Activated CD4-positive, alpha-beta T cell treated with anti-CD3 and anti-CD28 coated beads for 36 hours (primary cell): ENCODE measurements at regions not wholly inside any gene's neighbourhood (a gene's known extent, or its start where the extent isn't known, plus 50 kb on each side); places are given as distances from the start of the nearest gene placed in this dataset.

Experiments
- ATAC-seq: fragments of 200-7000 bp; cut with Tn5 transposase; one replicate; pipeline ENCODE4 v1.10.0; 2021; ENCODE audit warnings: mild to moderate bottlenecking, moderate library complexity
- CTCF ChIA-PET: fragments of 350-600 bp; sonication (Branson Sonifier 250); formaldehyde crosslinking; loops from one replicate; lab custom pipeline; 2021; ENCODE audit warnings: antibody characterized with exemption; lab: Charles Lee
- POLR2A ChIA-PET: fragments of 350-600 bp; sonication (Branson Sonifier 250); formaldehyde crosslinking; loops from one replicate; lab custom pipeline; 2021; ENCODE audit warnings: antibody characterized with exemption, inconsistent platforms; lab: Charles Lee
- DNase-seq: peaks from one replicate; pipeline ENCODE4 v3.0.0-alpha.2; 2020
- H3K27ac Mint-ChIP-seq: one replicate; pipeline ENCODE4 v1.8.0; 2021; ENCODE audit warnings: mixed read lengths
- H3K27me3 Mint-ChIP-seq: one replicate; pipeline ENCODE4 v1.8.0; 2021; ENCODE audit warnings: mixed read lengths
- H3K36me3 Mint-ChIP-seq: one replicate; pipeline ENCODE4 v1.8.0; 2021; ENCODE audit warnings: low read depth, mixed read lengths
- H3K4me1 Mint-ChIP-seq: one replicate; pipeline ENCODE4 v1.8.0; 2021; ENCODE audit warnings: mixed read lengths
- H3K4me3 Mint-ChIP-seq: one replicate; pipeline ENCODE4 v1.8.0; 2021; ENCODE audit warnings: mild to moderate bottlenecking, moderate library complexity, mixed read lengths
- H3K9me3 Mint-ChIP-seq: one replicate; pipeline ENCODE4 v1.8.0; 2021; ENCODE audit warnings: low read depth, mixed read lengths
- intact Hi-C, 2 experiments: fragments of 100-400 bp; cut with DNase I in 1 of 2; cut with micrococcal nuclease in 1 of 2; formaldehyde crosslinking; loops; one replicate each; pipeline versions ENCODE4 v1.14.2 to v1.15.1; 2022 to 2024; cut with DNase I, micrococcal nuclease

- Mint-ChIP-seq H3K4me1 (peaks cover 21% of the 10 kb centered on the region), H3K27me3 (peaks cover 2% of the 10 kb centered on the region), H3K36me3 (no peaks in the 10 kb centered on the region), H3K9me3 (no peaks in the 10 kb centered on the region), H3K4me3 (no peak overlapping the region), H3K27ac (no peak overlapping the region)
- no peak for DNase-seq
- ChIA-PET POLR2A (no interaction called here), CTCF (interaction anchor here (0.8 to 2.7 kb wide), 8 partner anchors 8 to 210 kb away, joined by 3 to 8 read pairs (median 3); no protein-coding TSS in a partner anchor)
- intact Hi-C loops = loop anchor here in 1 of 2 experiments (5.0 kb wide), 2 partner anchors 122 to 247 kb away; partner anchors contain the start of gene AFTPH
- ATAC-seq = no peak
Observed at GRCh38 chr2:64769392-64770044, 115.8 kb upstream of the SERTAD2 start.

GRCh38 chr2:64770137-64770780 lies 116.5 kb upstream of the SERTAD2 start:
- ATAC-seq = no peak
- no peak overlapping the region for H3K4me3 Mint-ChIP-seq
- intact Hi-C loops = no loop called here
- H3K4me1 Mint-ChIP-seq = peaks cover 21% of the 10 kb centered on the region
- ChIA-PET CTCF (interaction anchor here (1.0 to 2.7 kb wide), 6 partner anchors 9 to 210 kb away, joined by 3 to 8 read pairs (median 3); no protein-coding TSS in a partner anchor), POLR2A (no interaction called here)
- H3K27me3 Mint-ChIP-seq = peaks cover 2% of the 10 kb centered on the region
- DNase-seq = no peak
- no peaks in the 10 kb centered on the region for H3K9me3 Mint-ChIP-seq
- H3K27ac Mint-ChIP-seq = no peak overlapping the region
- H3K36me3 Mint-ChIP-seq = no peaks in the 10 kb centered on the region

GRCh38 chr2:64770781-64771334 lies 117.1 kb upstream of the SERTAD2 start:
- DNase-seq (no peak), ATAC-seq (no peak)
- Mint-ChIP-seq H3K4me3 (no peak overlapping the region), H3K9me3 (no peaks in the 10 kb centered on the region), H3K4me1 (peaks cover 21% of the 10 kb centered on the region), H3K27ac (no peak overlapping the region), H3K36me3 (no peaks in the 10 kb centered on the region), H3K27me3 (peaks cover 2% of the 10 kb centered on the region)
- CTCF ChIA-PET = interaction anchor here (0.7 to 2.7 kb wide), 7 partner anchors 9 to 211 kb away, joined by 3 to 8 read pairs (median 3); no protein-coding TSS in a partner anchor
- intact Hi-C loops = no loop called here
- POLR2A ChIA-PET = no interaction called here

DNA sequence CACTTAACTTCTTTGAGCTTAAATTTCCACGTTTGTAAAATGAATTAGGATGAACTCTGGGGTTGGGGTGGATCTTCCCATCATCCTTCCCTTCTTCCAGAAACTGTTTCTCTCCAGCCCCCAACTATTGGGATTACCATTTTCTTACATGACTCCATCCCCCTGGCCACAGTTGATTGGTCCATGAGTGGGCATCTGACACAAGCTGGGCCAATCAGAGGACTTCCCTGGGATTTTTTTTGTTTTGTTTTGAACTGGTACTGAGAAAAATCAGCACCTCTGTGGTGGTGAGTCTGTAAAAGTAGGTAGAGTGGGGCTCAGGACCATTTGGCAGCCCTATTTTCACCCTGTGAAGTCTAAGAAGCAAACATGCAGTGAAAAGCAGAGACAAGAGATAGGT lies 118.0 kb upstream of the SERTAD2 start:
- ChIA-PET POLR2A (no interaction called here), CTCF (interaction anchor here (0.7 to 2.7 kb wide), 4 partner anchors 8 to 164 kb away, joined by 3 to 8 read pairs (median 4); no protein-coding TSS in a partner anchor)
- no peaks in the 10 kb centered on the region for H3K36me3 Mint-ChIP-seq
- H3K27ac Mint-ChIP-seq = no peak overlapping the region
- peaks cover 4% of the 10 kb centered on the region for H3K9me3 Mint-ChIP-seq
- peaks cover 18% of the 10 kb centered on the region for H3K4me1 Mint-ChIP-seq
- ATAC-seq (no peak), DNase-seq (no peak)
- no peak overlapping the region for H3K4me3 Mint-ChIP-seq
- H3K27me3 Mint-ChIP-seq = peaks cover 2% of the 10 kb centered on the region
- intact Hi-C loops = no loop called here

DNA sequence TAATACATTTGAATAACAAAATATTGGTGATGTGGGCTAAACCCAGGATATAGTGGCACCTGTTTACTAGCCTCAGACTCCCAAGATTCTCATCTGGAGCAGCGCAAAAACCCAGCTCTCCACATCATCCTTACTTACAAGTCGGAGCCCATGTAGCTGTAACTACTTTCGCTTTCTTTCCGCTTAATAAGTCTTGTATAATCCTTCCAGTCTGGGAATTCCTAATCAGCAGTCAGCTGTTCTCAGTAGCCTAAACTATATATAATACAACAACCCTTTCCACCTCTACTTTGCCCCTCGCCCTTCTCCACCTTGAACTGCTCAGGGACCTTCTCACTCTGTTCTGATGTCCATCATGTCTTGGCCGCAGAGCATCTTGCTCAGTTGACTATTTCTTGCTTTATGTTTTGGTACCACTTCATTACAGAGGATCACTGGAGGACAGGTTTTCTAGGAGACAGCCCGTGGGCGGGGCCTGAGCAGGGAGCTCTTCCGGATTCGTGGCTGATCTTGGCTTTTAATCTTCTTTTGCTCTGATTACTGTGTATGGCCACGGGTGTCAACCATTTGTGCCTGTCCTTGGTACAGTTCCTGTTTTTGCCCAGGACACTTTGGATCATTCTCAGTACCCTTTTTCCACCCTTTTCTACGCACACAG lies 119.9 kb upstream of the SERTAD2 start:
- no peaks in the 10 kb centered on the region for H3K36me3 Mint-ChIP-seq
- POLR2A ChIA-PET = no interaction called here

DNA sequence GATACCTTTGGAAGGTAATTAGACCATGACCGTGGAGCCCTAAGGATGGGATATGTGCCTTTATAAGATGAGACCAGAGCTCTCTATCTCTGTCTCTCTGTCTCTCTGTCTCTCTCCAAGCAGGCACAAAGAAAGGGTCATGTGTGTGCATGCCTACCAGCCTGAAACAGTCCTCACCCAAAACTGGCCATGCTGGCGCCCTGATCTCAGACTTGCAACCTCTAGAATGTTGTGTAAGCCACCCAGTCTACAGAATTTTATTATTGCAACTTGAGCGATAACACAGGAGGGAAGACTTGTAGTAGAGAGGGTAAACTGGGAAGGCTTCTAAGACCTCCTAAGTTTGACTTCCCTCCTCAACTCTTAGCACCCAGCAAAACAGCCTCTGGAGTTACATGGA lies 124.1 kb upstream of the SERTAD2 start:
- Mint-ChIP-seq H3K27me3 (no peaks in the 10 kb centered on the region), H3K27ac (no peak overlapping the region), H3K4me1 (no peaks in the 10 kb centered on the region), H3K9me3 (peaks cover 4% of the 10 kb centered on the region), H3K36me3 (no peaks in the 10 kb centered on the region), H3K4me3 (no peak overlapping the region)
- POLR2A ChIA-PET = interaction anchor here (0.6 kb wide), 1 partner anchor 74 kb away, joined by 6 read pairs; no protein-coding TSS in a partner anchor
- intact Hi-C loops = no loop called here
- CTCF ChIA-PET = interaction anchor here (1.2 kb wide), 1 partner anchor 54 kb away, joined by 3 read pairs; no protein-coding TSS in a partner anchor
- DNase-seq = no peak
- ATAC-seq = no peak

More for the DNA sequence above, 119.9 kb upstream of the SERTAD2 start:
- H3K27ac Mint-ChIP-seq = no peak overlapping the region
- peaks cover 4% of the 10 kb centered on the region for H3K9me3 Mint-ChIP-seq
- ATAC-seq (no peak), DNase-seq (no peak)
- intact Hi-C loops = no loop called here
- H3K27me3 Mint-ChIP-seq = peaks cover 2% of the 10 kb centered on the region
- H3K4me1 Mint-ChIP-seq = peaks cover 5% of the 10 kb centered on the region
- H3K4me3 Mint-ChIP-seq = no peak overlapping the region
- CTCF ChIA-PET = interaction anchor here (0.6 to 1.0 kb wide), 2 partner anchors 119 to 191 kb away, joined by 3 read pairs; partner anchors contain the start of gene SERTAD2

- no peaks in the 10 kb centered on the region for H3K27me3 Mint-ChIP-seq
- CTCF ChIA-PET = interaction anchor here (0.6 to 0.8 kb wide), 2 partner anchors 8 to 27 kb away, joined by 3 to 4 read pairs; no protein-coding TSS in a partner anchor
- ATAC-seq (peak; percentile 16), DNase-seq (no peak)
- POLR2A ChIA-PET = no interaction called here
- H3K36me3 Mint-ChIP-seq = no peaks in the 10 kb centered on the region
- H3K27ac Mint-ChIP-seq = no peak overlapping the region
- intact Hi-C loops = no loop called here
- H3K4me1 Mint-ChIP-seq = no peaks in the 10 kb centered on the region
- no peak overlapping the region for H3K4me3 Mint-ChIP-seq
- H3K9me3 Mint-ChIP-seq = peaks cover 4% of the 10 kb centered on the region
Observed at GRCh38 chr2:64779117-64779690, 125.5 kb upstream of the SERTAD2 start.

DNA sequence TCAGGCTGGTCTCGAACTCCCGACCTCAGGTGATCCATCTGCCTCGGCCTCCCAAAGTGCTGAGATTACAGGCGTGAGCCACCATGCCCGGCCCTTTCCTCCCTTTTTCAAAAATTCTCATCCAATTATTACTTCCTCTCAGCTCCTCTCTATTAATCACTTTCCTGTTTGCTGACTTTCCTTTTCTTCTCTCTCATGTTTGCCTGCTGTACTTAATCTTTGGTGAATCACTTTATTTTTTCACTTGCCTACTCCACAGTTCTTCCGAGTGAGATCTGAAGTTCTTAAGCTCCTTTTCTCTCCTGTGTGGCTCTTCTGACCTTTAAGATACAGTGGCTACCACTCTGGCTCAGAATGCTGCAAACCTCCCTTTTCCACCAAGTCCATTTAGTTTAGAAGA lies 126.3 kb upstream of the SERTAD2 start:
- peaks cover 4% of the 10 kb centered on the region for H3K9me3 Mint-ChIP-seq
- no peaks in the 10 kb centered on the region for H3K36me3 Mint-ChIP-seq
- DNase-seq (no peak), ATAC-seq (no peak)
- no peak overlapping the region for H3K27ac Mint-ChIP-seq
- no peaks in the 10 kb centered on the region for H3K4me1 Mint-ChIP-seq
- H3K27me3 Mint-ChIP-seq = no peaks in the 10 kb centered on the region
- CTCF ChIA-PET = interaction anchor here (0.6 to 1.3 kb wide), 2 partner anchors 9 to 13 kb away, joined by 3 read pairs; no protein-coding TSS in a partner anchor
- H3K4me3 Mint-ChIP-seq = no peak overlapping the region
- POLR2A ChIA-PET = no interaction called here
- intact Hi-C loops = no loop called here

DNA sequence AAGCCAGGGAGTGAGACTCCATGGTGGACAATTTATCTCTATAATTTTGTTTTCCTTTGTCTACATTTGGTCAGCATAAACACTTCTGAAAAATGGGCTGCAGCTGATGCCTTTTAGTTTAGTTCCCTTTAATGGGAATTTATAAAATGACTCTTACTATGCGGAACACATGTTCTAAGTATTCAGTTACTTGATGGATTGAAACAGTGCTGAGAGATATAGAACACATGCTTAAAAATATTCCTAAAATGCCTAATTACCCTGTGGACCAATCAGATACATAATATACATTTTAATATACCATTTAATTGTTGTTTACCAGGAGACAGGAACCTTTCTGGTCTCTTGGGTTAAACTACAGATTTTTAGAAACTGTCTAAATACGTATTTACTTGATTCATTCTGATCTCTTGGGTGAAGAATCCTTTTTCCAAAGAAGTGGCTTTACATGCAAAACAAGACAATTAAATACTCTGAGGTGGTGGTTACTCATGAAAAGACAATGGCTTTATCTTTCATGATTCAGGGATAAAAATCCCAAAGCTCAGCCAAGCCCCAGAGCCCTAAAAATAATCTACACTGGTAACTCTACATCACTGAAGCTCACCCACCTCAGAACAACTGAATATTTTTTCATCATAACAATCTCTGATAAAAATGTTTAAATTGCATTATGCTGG lies 128.1 kb upstream of the SERTAD2 start:
- H3K4me3 Mint-ChIP-seq = no peak overlapping the region
- H3K4me1 Mint-ChIP-seq = no peaks in the 10 kb centered on the region
- intact Hi-C loops = no loop called here
- DNase-seq = no peak
- H3K9me3 Mint-ChIP-seq = no peaks in the 10 kb centered on the region
- ChIA-PET POLR2A (no interaction called here), CTCF (interaction anchor here (0.6 to 1.7 kb wide), 2 partner anchors 13 to 136 kb away, joined by 3 to 6 read pairs; no protein-coding TSS in a partner anchor)
- ATAC-seq = no peak
- H3K27ac Mint-ChIP-seq = no peak overlapping the region
- H3K27me3 Mint-ChIP-seq = no peaks in the 10 kb centered on the region
- no peaks in the 10 kb centered on the region for H3K36me3 Mint-ChIP-seq

DNA sequence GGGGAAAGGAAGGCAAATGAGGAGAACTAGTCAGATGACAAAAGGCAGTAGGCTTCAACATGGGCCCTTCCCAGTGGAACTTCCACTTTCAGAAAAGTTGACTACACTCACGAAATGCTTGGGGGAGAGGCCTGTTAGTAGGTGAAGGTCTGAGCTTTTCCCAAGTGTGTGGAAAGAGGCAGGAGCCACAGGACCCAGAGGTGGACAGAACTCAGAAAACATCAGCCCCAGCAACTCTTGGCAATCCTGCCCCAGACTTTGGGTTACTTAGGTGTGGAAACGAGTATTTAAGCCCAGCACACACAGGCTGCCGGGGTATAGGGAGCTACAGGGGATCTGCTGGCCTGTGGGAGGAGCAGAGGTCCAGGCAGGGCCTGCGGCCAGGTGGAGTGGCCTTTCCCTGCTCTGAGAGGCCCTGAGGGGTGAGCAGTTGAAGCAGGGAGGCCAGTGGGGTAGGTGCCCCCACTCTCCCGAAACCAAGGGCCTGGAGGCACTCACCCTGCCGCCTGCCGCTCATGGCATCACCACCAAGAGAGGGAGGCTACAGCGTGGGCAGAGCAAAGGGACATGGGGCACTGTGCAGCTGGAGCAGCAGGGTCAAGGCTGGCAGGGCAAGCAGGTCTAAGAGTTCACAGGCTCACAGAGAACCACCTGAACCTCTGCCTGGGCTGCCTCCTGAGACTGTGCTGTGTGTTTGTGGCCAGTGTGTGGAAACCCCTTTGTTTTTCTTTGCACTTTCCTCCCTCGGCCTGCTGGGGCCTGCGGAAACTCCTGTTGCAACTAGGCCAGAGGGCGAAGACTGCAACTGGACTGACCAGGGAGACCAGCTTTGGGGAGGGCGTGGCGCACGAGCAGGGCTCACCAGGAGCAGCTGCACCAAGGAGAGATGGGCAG lies 130.7 kb upstream of the SERTAD2 start:
- no peak overlapping the region for H3K27ac Mint-ChIP-seq
- H3K4me1 Mint-ChIP-seq = no peaks in the 10 kb centered on the region
- H3K9me3 Mint-ChIP-seq = no peaks in the 10 kb centered on the region
- no peak for ATAC-seq
- H3K27me3 Mint-ChIP-seq = no peaks in the 10 kb centered on the region
- no peak overlapping the region for H3K4me3 Mint-ChIP-seq
- ChIA-PET POLR2A (no interaction called here), CTCF (interaction anchor here (0.8 to 1.0 kb wide), 2 partner anchors 35 to 230 kb away, joined by 3 read pairs; no protein-coding TSS in a partner anchor)
- no peak for DNase-seq
- intact Hi-C loops = no loop called here
- no peaks in the 10 kb centered on the region for H3K36me3 Mint-ChIP-seq
